GM12891 (cell line): ENCODE measurements at regions not wholly inside any gene's neighbourhood (a gene's known extent, or its start where the extent isn't known, plus 50 kb on each side); places are given as distances from the start of the nearest gene placed in this dataset.

Experiments
- DNase-seq: peaks from one replicate; pipeline ENCODE4 v3.0.0; 2011; ENCODE audit warnings: low spot score; ENCODE audit not compliant: insufficient read length
- FAIRE-seq: peaks from 2 replicates; lab custom pipeline; 2011; peaks lifted over from hg19 to GRCh38; lab: Jason Lieb, UNC
- PAX5 ChIP-seq: IDR thresholded peaks from 2 replicates; pipeline ENCODE4 v1.6.1; 2011; ENCODE audit warnings: low read length, moderate library complexity, mild to moderate bottlenecking; ENCODE audit not compliant: insufficient read depth, severe bottlenecking
- POLR2A ChIP-seq: IDR thresholded peaks from 2 replicates; pipeline ENCODE4 v1.6.1; 2011; ENCODE audit warnings: low read depth, low read length, control low read depth
- POLR2AphosphoS5 ChIP-seq: IDR thresholded peaks from 2 replicates; pipeline ENCODE4 v1.6.1; 2011; ENCODE audit warnings: low read depth, low read length, control low read depth
- POU2F2 ChIP-seq: IDR thresholded peaks from 2 replicates; pipeline ENCODE4 v1.6.1; 2011; ENCODE audit warnings: low read depth, mild to moderate bottlenecking, control low read depth, low read length, moderate library complexity
- SPI1 ChIP-seq: IDR thresholded peaks from 2 replicates; pipeline ENCODE4 v1.6.1; 2011; ENCODE audit warnings: low read depth, low read length, control low read depth
- TAF1 ChIP-seq: IDR thresholded peaks from 2 replicates; pipeline ENCODE4 v1.6.1; 2011; ENCODE audit warnings: low read depth, low read length, control low read depth

- DNase-seq (no peak), FAIRE-seq (no peak)
- TF ChIP-seq POLR2A = no peak
- TF ChIP-seq POLR2AphosphoS5 = no peak
- TF ChIP-seq TAF1 = no peak
- no peak for TF ChIP-seq PAX5
- TF ChIP-seq POU2F2 = no peak
- no peak for TF ChIP-seq SPI1
These were observed 85.0 kb upstream of the EGLN3 start for GRCh38 chr14:34035934-34036250.

DNA sequence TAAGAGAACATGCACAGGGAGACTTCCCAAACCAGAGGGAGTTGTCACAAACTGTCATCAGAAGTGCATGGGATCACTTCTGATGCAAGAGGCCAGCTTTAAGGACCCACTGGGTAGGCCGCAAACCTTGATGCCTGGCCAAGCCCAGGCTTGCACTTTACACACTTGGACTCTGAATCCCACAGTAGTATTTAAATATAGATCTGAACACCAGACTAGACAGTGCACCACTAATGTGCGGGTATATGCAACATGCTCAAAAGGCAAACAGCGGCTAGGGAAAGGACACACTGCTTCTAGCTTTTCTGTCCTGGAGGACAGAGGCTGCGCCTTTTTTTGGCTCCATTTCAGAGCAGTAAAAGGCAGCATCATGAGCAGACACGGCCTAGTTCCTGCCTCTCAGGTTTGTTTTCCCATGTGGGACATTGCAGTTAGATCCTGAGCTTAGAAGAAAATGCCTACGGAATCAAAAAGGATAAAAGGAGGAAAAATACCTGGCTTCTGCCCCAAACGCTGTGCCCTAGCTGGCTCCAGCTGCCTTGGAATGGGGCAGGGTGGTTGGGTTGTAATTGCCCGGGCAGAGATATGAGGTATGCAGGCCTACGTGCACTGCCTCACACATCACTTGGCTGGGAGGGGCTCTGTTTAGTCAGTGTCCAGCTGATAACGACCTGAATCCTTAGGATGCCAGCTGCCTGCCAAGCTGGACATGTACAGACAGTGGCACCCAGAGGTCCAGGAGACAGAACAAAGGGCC is 84.5 kb upstream of the EGLN3 start:
- FAIRE-seq = no peak
- TF ChIP-seq POLR2AphosphoS5 (no peak), TAF1 (no peak), PAX5 (no peak), POU2F2 (no peak), SPI1 (no peak), POLR2A (no peak)
- DNase-seq = no peak

GRCh38 chr14:34034447-34035176 is 83.7 kb upstream of the EGLN3 start:
- DNase-seq (no peak), FAIRE-seq (no peak)
- TF ChIP-seq POLR2A = no peak
- TF ChIP-seq POU2F2 = no peak
- TF ChIP-seq POLR2AphosphoS5 = no peak
- no peak for TF ChIP-seq TAF1
- TF ChIP-seq PAX5 = no peak
- no peak for TF ChIP-seq SPI1

DNA sequence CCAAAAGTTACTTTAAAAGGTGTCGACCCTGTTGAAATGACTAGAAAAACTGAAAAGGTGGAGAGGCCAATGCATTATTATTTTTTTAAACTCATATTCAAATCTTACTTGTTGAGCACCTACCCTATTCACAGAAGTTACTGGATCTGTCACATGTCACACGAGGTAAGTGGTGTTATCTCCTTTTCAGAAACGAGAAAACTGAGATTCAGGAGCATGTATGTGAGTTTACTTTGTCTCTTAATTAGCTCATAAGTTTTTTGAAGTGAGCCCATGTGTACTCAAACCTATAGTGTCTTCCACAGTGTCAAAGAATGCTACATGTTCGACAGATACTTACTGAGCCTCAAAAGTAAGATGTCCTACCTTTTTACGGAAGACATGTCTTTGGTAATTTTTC is 81.8 kb upstream of the EGLN3 start:
- TF ChIP-seq POLR2A = no peak
- TF ChIP-seq SPI1 = no peak
- TF ChIP-seq POU2F2 = no peak
- TF ChIP-seq PAX5 = no peak
- no peak for TF ChIP-seq POLR2AphosphoS5
- TF ChIP-seq TAF1 = no peak
- no peak for FAIRE-seq
- no peak for DNase-seq

- FAIRE-seq (no peak), DNase-seq (no peak)
- TF ChIP-seq TAF1 = no peak
- no peak for TF ChIP-seq POU2F2
- TF ChIP-seq PAX5 = no peak
These were observed 80.0 kb upstream of the EGLN3 start for GRCh38 chr14:34030864-34031263.

- no peak for TF ChIP-seq POLR2A
- no peak for TF ChIP-seq SPI1
- no peak for TF ChIP-seq TAF1
- no peak for TF ChIP-seq POLR2AphosphoS5
- no peak for TF ChIP-seq PAX5
- no peak for TF ChIP-seq POU2F2
- FAIRE-seq (no peak), DNase-seq (no peak)
These were observed 79.1 kb upstream of the EGLN3 start for GRCh38 chr14:34029921-34030334.

- TF ChIP-seq PAX5 (no peak), POU2F2 (no peak), SPI1 (no peak), POLR2AphosphoS5 (no peak), POLR2A (no peak)
- FAIRE-seq (no peak), DNase-seq (no peak)
These were observed 77.2 kb upstream of the EGLN3 start for GRCh38 chr14:34027990-34028495.

- FAIRE-seq (no peak), DNase-seq (no peak)
- no peak for TF ChIP-seq SPI1
- TF ChIP-seq POLR2A = no peak
- TF ChIP-seq POLR2AphosphoS5 = no peak
- TF ChIP-seq TAF1 = no peak
- no peak for TF ChIP-seq PAX5
- no peak for TF ChIP-seq POU2F2
These were observed 76.5 kb upstream of the EGLN3 start for GRCh38 chr14:34027130-34027989.

DNA sequence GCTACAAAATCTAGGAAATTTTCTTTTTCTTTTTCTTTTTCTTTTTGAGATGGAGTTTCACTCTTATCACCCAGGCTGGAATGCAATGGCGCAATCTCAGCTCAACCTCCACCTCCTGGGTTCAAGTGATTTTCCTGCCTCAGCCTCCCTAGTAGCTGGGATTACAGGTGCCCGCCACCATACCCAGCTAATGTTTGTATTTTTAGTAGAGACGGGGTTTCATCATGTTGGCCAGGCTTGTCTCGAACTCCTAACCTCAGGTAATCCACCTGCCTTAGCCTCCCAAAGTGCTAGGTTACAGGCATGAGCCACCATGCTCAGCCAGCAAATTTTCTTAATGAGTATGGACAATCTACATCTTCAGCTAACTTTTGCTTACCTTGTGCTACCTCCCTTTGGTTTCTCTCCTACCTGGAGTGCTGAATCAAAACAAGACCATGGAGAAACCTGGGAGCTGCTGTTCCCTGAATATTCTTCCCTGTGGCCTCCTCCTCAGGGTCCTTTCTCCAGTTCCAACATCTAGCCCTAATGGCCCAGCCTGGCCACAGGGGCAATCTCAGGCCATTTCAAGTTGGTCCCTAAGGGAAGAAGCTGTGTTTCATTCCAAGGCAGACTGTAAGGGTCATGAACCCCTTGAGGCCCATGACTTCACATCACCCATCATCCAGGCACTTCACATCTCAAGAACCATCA is 74.6 kb upstream of the EGLN3 start:
- TF ChIP-seq POLR2AphosphoS5 (no peak), SPI1 (no peak), POLR2A (no peak), PAX5 (no peak), POU2F2 (no peak), TAF1 (no peak)
- FAIRE-seq = no peak
- no peak for DNase-seq
